ENCODE measurements at regions not wholly inside any gene's neighbourhood (a gene's known extent, or its start where the extent isn't known, plus 50 kb on each side); places are given as distances from the start of the nearest gene placed in this dataset.

- no peak for TF ChIP-seq CTCF (conservative IDR thresholded peaks at IDR 0.05; ENCODE audit: low read length)
- no peak for TF ChIP-seq EZH2phosphoT487 (IDR thresholded peaks at IDR 0.05; ENCODE audit: borderline replicate concordance, low read depth, low read length)
Measured at GRCh38 chr5:167315762-167316161, 975.7 kb upstream of the WWC1 start.
